Astrocyte (in vitro differentiated cells and primary cell): ENCODE measurements at regions not wholly inside any gene's neighbourhood (a gene's known extent, or its start where the extent isn't known, plus 50 kb on each side); places are given as distances from the start of the nearest gene placed in this dataset.

ENCODE experiments used
- DNase-seq: peaks from one replicate; pipeline ENCODE4 v3.0.0-alpha.2; 2010; ENCODE audit warnings: low read depth
- FAIRE-seq: peaks from 2 replicates; lab custom pipeline; 2011; peaks lifted over from hg19 to GRCh38; lab: Jason Lieb, UNC
- H2AFZ ChIP-seq: 2 replicates; pipeline ENCODE4 v1.6.0; 2012; ENCODE audit warnings: low read depth, low read length, inconsistent platforms
- H3K27ac ChIP-seq: 2 replicates; pipeline ENCODE4 v1.5.1; 2011; ENCODE audit warnings: low read depth, low read length, inconsistent platforms
- H3K27me3 ChIP-seq: 2 replicates; pipeline ENCODE4 v1.6.0; 2011; ENCODE audit warnings: low read length, inconsistent platforms; ENCODE audit not compliant: insufficient read depth
- H3K36me3 ChIP-seq: 2 replicates; pipeline ENCODE4 v1.5.1; 2011; ENCODE audit warnings: low read length, inconsistent platforms; ENCODE audit not compliant: insufficient read depth
- H3K4me1 ChIP-seq: 2 replicates; pipeline ENCODE4 v1.5.1; 2011; ENCODE audit warnings: low read length, inconsistent platforms; ENCODE audit not compliant: insufficient read depth
- H3K4me2 ChIP-seq: 2 replicates; pipeline ENCODE4 v1.6.0; 2012; ENCODE audit warnings: low read length, inconsistent platforms
- H3K4me3 ChIP-seq: 2 replicates; pipeline ENCODE4 v1.5.1; 2011; ENCODE audit warnings: low read depth, mild to moderate bottlenecking, low read length, inconsistent platforms; ENCODE audit not compliant: insufficient read depth
- H3K79me2 ChIP-seq: 2 replicates; pipeline ENCODE4 v1.6.0; 2012; ENCODE audit warnings: mild to moderate bottlenecking, low read length, inconsistent platforms; ENCODE audit not compliant: insufficient read depth
- H3K9ac ChIP-seq: 2 replicates; pipeline ENCODE4 v1.6.0; 2012; ENCODE audit warnings: mild to moderate bottlenecking, low read length, inconsistent platforms
- H3K9me3 ChIP-seq: 2 replicates; pipeline ENCODE4 v1.5.1; 2012; ENCODE audit warnings: low read depth, mild to moderate bottlenecking, low read length, inconsistent platforms; ENCODE audit not compliant: insufficient read depth
- H4K20me1 ChIP-seq: 2 replicates; pipeline ENCODE4 v1.6.0; 2012; ENCODE audit warnings: low read length, inconsistent platforms; ENCODE audit not compliant: insufficient read depth
- H3K27ac Mint-ChIP-seq: one replicate; pipeline ENCODE4 v1.8.0; 2021; ENCODE audit warnings: mild to moderate bottlenecking, mixed read lengths; ENCODE audit not compliant: unreplicated experiment
- H3K27me3 Mint-ChIP-seq: one replicate; pipeline ENCODE4 v1.8.0; 2021; ENCODE audit warnings: low read depth, mixed read lengths; ENCODE audit not compliant: unreplicated experiment
- H3K36me3 Mint-ChIP-seq: one replicate; pipeline ENCODE4 v1.8.0; 2021; ENCODE audit warnings: low read depth, mixed read lengths; ENCODE audit not compliant: unreplicated experiment
- H3K4me1 Mint-ChIP-seq: one replicate; pipeline ENCODE4 v1.8.0; 2021; ENCODE audit warnings: low read depth, mixed read lengths; ENCODE audit not compliant: unreplicated experiment
- H3K4me3 Mint-ChIP-seq: one replicate; pipeline ENCODE4 v1.8.0; 2021; ENCODE audit warnings: mild to moderate bottlenecking, moderate library complexity, mixed read lengths; ENCODE audit not compliant: unreplicated experiment
- H3K9me3 Mint-ChIP-seq: one replicate; pipeline ENCODE4 v1.8.0; 2021; ENCODE audit warnings: mild to moderate bottlenecking, mixed read lengths; ENCODE audit not compliant: unreplicated experiment
- EZH2 ChIP-seq: IDR thresholded peaks from 2 replicates; pipeline ENCODE4 v1.6.1; 2012; ENCODE audit warnings: mild to moderate bottlenecking, low read length, inconsistent platforms; ENCODE audit not compliant: insufficient read depth
- TF ChIP-seq, protein P1 (sequence below): IDR thresholded peaks from 2 replicates; pipeline ENCODE4 v1.5.1; 2011; ENCODE audit warnings: low read depth, mild to moderate bottlenecking, inconsistent platforms, low read length, moderate library complexity; ENCODE audit not compliant: insufficient read depth

DNA sequence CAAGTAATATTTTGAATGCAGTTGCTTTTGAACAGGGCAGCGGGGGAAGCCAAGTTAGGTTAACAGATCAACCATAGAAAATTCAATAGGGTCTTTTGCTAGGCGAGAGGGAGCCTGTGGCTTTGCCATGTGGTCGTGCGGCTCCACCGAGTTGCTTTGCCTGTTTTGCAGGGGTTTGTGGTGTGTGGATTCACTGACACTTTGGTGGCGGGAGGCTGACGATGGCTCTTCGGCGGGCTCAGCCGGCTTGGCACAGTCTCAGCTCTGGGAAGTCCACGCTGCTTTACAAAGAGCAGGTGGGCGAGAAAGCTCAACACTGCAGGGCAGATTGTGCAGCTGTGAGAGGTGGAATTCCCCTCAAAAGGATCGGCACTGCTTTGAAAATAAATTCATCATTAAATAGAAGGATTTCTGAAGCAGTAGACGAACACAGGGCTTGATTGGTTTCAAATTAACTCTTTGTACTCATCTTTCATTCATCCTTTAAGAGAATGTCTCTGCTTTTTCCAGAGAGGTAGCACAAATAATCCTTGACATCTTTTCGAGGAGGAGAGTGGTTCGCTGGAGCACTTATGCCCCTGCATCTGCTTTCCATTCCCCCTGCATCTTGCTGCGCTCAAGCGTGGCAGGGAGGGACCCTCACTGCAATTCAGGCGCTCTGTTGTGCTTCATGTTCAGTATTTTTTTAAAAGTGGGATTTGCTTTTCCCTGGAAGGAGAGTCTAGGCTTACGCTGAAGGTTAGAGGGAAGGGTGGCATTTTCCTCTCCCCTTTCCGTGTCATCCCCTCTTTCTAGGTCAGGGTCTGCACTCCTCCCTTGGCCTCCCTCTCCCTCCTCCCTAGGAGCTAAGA is 201.8 kb upstream of the LEF1 start:
- TF ChIP-seq, protein P1, sequence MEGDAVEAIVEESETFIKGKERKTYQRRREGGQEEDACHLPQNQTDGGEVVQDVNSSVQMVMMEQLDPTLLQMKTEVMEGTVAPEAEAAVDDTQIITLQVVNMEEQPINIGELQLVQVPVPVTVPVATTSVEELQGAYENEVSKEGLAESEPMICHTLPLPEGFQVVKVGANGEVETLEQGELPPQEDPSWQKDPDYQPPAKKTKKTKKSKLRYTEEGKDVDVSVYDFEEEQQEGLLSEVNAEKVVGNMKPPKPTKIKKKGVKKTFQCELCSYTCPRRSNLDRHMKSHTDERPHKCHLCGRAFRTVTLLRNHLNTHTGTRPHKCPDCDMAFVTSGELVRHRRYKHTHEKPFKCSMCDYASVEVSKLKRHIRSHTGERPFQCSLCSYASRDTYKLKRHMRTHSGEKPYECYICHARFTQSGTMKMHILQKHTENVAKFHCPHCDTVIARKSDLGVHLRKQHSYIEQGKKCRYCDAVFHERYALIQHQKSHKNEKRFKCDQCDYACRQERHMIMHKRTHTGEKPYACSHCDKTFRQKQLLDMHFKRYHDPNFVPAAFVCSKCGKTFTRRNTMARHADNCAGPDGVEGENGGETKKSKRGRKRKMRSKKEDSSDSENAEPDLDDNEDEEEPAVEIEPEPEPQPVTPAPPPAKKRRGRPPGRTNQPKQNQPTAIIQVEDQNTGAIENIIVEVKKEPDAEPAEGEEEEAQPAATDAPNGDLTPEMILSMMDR, result no peak
- TF ChIP-seq EZH2, result no peak
- H3K9me3 Mint-ChIP-seq, result peaks cover 8% of the 10 kb centered on the region
- Histone ChIP-seq H3K4me2 (peak overlapping the region; percentile 71), H3K36me3 (no peaks in the 10 kb centered on the region), H3K4me3 (no peak overlapping the region), H2AFZ (no peak overlapping the region), H3K4me1 (no peaks in the 10 kb centered on the region), H3K9ac (no peak overlapping the region), H3K27ac (no peak overlapping the region), H4K20me1 (no peaks in the 10 kb centered on the region), H3K9me3 (no peaks in the 10 kb centered on the region), H3K27me3 (peaks cover 32% of the 10 kb centered on the region), H3K79me2 (no peaks in the 10 kb centered on the region)
- DNase-seq (no peak), FAIRE-seq (no peak)
- H3K27ac Mint-ChIP-seq, result no peak overlapping the region
- no peak overlapping the region for H3K4me3 Mint-ChIP-seq
- peaks cover 11% of the 10 kb centered on the region for H3K4me1 Mint-ChIP-seq
- H3K36me3 Mint-ChIP-seq, result no peaks in the 10 kb centered on the region
- peaks cover 7% of the 10 kb centered on the region for H3K27me3 Mint-ChIP-seq

DNA sequence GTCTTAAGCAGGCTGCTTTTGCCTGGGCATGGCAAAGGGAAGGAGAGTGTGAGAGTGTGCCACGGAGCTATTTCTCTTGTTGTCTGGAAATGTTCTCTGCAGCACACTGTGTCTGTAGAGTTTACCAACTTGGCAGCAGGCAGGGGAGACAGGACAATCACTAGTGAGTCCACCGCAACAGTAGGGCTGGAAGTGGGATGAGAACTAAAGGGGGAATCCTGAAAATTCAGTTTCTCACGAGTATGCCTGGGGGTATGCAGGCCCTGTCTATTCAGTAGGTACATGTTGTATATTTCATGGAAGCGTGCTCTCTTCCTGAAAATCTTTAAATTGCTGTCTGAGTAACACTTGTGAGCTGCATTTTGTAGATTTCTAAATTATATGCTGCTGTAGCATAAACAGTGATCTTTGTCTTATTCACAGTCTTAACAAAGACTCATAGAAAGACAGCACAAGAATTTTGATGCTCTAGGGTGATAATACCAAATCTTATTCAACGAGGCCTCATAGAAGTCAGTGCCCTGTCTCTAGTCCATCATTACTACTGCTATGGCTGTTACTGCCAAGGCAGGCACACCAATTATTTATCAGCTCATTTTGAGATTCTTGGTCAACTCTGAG is 200.4 kb upstream of the LEF1 start:
- Histone ChIP-seq H4K20me1 (no peaks in the 10 kb centered on the region), H2AFZ (no peak overlapping the region), H3K4me1 (no peaks in the 10 kb centered on the region), H3K27ac (no peak overlapping the region), H3K79me2 (no peaks in the 10 kb centered on the region), H3K4me2 (no peak overlapping the region), H3K36me3 (no peaks in the 10 kb centered on the region), H3K9me3 (no peaks in the 10 kb centered on the region), H3K27me3 (peaks cover 31% of the 10 kb centered on the region), H3K4me3 (no peak overlapping the region), H3K9ac (no peak overlapping the region)
- no peak for DNase-seq
- no peak for TF ChIP-seq EZH2
- TF ChIP-seq, protein P1, result no peak
- Mint-ChIP-seq H3K4me1 (peaks cover 12% of the 10 kb centered on the region), H3K27me3 (peaks cover 5% of the 10 kb centered on the region), H3K36me3 (no peaks in the 10 kb centered on the region), H3K4me3 (no peak overlapping the region), H3K27ac (no peak overlapping the region), H3K9me3 (peaks cover 8% of the 10 kb centered on the region)
- FAIRE-seq, result no peak
